OCI-LY3 (cell line): ENCODE measurements at regions not wholly inside any gene's neighbourhood (a gene's known extent, or its start where the extent isn't known, plus 50 kb on each side); places are given as distances from the start of the nearest gene placed in this dataset.

Source experiments
- H2AFZ ChIP-seq: fragments of 200-600, 300-600 bp; shearing (Covaris generic); 2 replicates; pipeline ENCODE4 v1.6.0; 2014; ENCODE audit warnings: antibody characterized with exemption, low read depth, low read length
- H3K27ac ChIP-seq: fragments of 200-600, 300-600 bp; sonication (generic); 2 replicates; pipeline ENCODE4 v1.5.1; 2014; ENCODE audit warnings: mild to moderate bottlenecking, low read length, moderate library complexity, mixed read lengths
- H3K27me3 ChIP-seq: fragments of 200-600, 300-600 bp; sonication (generic); 2 replicates; pipeline ENCODE4 v1.6.1; 2014; ENCODE audit warnings: low read depth, low read length, mixed read lengths
- H3K36me3 ChIP-seq: fragments of 200-600, 300-600 bp; sonication (generic); replicated peaks from 2 replicates; pipeline ENCODE3; 2014; ENCODE audit warnings: low read depth, low read length, mixed read lengths
- H3K4me1 ChIP-seq: fragments of 300-600, 200-600 bp; sonication (generic); 2 replicates; pipeline ENCODE4 v1.6.1; 2014; ENCODE audit warnings: low read length, mixed read lengths
- H3K4me2 ChIP-seq: fragments of 200-600, 300-600 bp; sonication (generic); 2 replicates; pipeline ENCODE4 v1.6.1; 2014; ENCODE audit warnings: low read length, mixed read lengths
- H3K4me3 ChIP-seq: fragments of 300-600, 200-600 bp; sonication (generic); 2 replicates; pipeline ENCODE4 v1.5.1; 2014; ENCODE audit warnings: antibody characterized with exemption, mild to moderate bottlenecking, low read length, moderate library complexity
- H3K79me2 ChIP-seq: fragments of 300-600, 200-600 bp; shearing (Covaris generic); 2 replicates; pipeline ENCODE4 v1.6.1; 2014; ENCODE audit warnings: mild to moderate bottlenecking, low read length, mixed read lengths
- H3K9ac ChIP-seq: fragments of 300-600, 200-600 bp; shearing (Covaris generic); 2 replicates; pipeline ENCODE4 v1.6.0; 2014; ENCODE audit warnings: mild to moderate bottlenecking, low read length, moderate library complexity
- H3K9me3 ChIP-seq: fragments of 200-600, 300-600 bp; shearing (Covaris generic); 2 replicates; pipeline ENCODE4 v1.6.1; 2014; ENCODE audit warnings: low read length, mixed read lengths; ENCODE audit not compliant: insufficient read depth
- H4K20me1 ChIP-seq: fragments of 200-600, 300-600 bp; sonication (generic); 2 replicates; pipeline ENCODE4 v1.6.1; 2016; ENCODE audit warnings: low read length, mixed read lengths; ENCODE audit not compliant: insufficient read depth
- CTCF ChIP-seq: fragments of 200-600, 300-600 bp; sonication (generic); IDR thresholded peaks from 2 replicates; pipeline ENCODE4 v1.5.1; 2014; ENCODE audit warnings: antibody characterized with exemption, low read length, low read depth
- EZH2phosphoT487 ChIP-seq: fragments of 200-600 bp; shearing (Covaris generic); IDR thresholded peaks from 2 replicates; pipeline ENCODE4 v1.6.1; 2018; ENCODE audit warnings: antibody characterized with exemption, mixed run types, low read depth

DNA sequence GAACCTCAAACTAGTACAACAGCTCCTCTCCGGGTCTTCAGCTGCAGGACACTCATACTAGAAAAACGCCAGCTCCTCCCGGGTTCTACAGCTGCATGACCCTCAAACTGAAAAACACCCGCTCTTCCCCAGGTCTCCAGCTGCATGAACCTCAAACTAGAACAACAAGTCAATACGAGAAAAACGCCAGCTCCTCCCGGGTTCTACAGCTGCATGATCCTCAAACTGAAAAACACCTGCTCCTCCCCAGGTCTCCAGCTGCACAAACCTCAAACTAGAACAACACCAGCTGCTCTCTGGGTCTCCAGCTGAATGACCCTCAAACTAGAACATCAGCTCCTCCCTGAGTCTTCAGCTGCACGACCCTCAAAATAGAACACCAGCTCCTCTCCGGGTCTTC is 315.0 kb upstream of the TFPI start:
- Histone ChIP-seq H3K4me2 (peak overlapping the region; percentile 4; the same call in 1 of the 2 replicates), H2AFZ (peak overlapping the region; percentile 32; the same call in 1 of the 2 replicates), H4K20me1 (no peaks in the 10 kb centered on the region), H3K4me1 (peaks cover 13% of the 10 kb centered on the region), H3K27me3 (no peaks in the 10 kb centered on the region), H3K9ac (no peak overlapping the region), H3K36me3 (peaks cover 4% of the 10 kb centered on the region), H3K79me2 (no peaks in the 10 kb centered on the region), H3K4me3 (no peak overlapping the region), H3K9me3 (peaks cover 4% of the 10 kb centered on the region; the same call in 1 of the 2 replicates), H3K27ac (peak overlapping the region; percentile 71)
- no peak for TF ChIP-seq CTCF
- no peak for TF ChIP-seq EZH2phosphoT487

DNA sequence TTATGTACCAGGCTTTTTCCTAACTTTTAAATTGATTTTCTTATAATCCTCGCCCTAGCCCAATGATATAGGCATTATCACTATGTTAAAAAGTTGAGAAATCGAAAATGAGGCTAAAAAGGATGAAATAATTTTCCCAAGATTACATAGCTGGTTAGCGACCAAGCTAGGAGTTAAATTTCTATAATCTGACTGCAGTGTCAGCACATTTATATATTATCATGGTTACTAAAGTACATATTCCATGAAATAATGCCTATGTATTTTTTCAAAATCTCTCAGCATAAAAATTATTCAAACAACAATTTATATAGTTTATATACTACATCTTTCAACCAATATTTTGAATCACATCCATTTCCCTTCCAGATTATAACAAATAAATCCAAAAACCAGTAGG is 317.3 kb upstream of the TFPI start:
- no peaks in the 10 kb centered on the region for H3K27me3 ChIP-seq
- no peaks in the 10 kb centered on the region for H4K20me1 ChIP-seq
- H3K36me3 ChIP-seq, result peaks cover 4% of the 10 kb centered on the region
- no peak overlapping the region for H2AFZ ChIP-seq
- H3K9ac ChIP-seq, result no peak overlapping the region
- no peak overlapping the region for H3K4me2 ChIP-seq
- H3K4me3 ChIP-seq, result no peak overlapping the region
- no peak overlapping the region for H3K27ac ChIP-seq
- TF ChIP-seq CTCF (no peak), EZH2phosphoT487 (no peak)
- H3K4me1 ChIP-seq, result peaks cover 13% of the 10 kb centered on the region
- H3K9me3 ChIP-seq, result peaks cover 4% of the 10 kb centered on the region; the same call in 1 of the 2 replicates
- H3K79me2 ChIP-seq, result no peaks in the 10 kb centered on the region

- no peak overlapping the region for H2AFZ ChIP-seq
- no peak for TF ChIP-seq CTCF
- TF ChIP-seq EZH2phosphoT487, result no peak
- H3K36me3 ChIP-seq, result no peaks in the 10 kb centered on the region
- H3K9ac ChIP-seq, result no peak overlapping the region
- no peak overlapping the region for H3K4me3 ChIP-seq
- H3K9me3 ChIP-seq, result peaks cover 4% of the 10 kb centered on the region; the same call in 1 of the 2 replicates
- H3K4me2 ChIP-seq, result no peak overlapping the region
- H3K79me2 ChIP-seq, result no peaks in the 10 kb centered on the region
- no peaks in the 10 kb centered on the region for H3K27me3 ChIP-seq
- no peaks in the 10 kb centered on the region for H4K20me1 ChIP-seq
- no peak overlapping the region for H3K27ac ChIP-seq
- H3K4me1 ChIP-seq, result peaks cover 13% of the 10 kb centered on the region
Measured at GRCh38 chr2:187873132-187873531, 318.9 kb upstream of the TFPI start.

DNA sequence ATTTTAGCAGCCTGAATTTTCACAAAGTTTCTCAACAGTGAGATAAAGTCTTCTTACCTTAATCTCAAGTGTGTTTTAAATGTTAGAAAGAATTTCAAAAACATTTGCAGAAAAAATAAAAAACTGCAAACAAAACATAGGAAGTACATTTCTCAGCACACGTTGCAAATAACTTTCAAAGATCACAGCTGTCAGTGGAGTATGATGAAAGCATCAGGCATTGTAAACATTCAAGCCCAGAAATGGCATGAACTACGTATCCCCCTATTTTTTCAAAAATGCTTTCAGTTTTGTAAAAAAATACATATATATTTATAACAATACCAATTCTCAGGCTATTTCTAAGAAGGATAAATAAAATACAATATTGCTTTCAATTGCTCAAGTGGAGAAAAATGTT is 320.6 kb upstream of the TFPI start:
- no peak overlapping the region for H3K27ac ChIP-seq

More for the DNA sequence above, 320.6 kb upstream of the TFPI start:
- H3K4me1 ChIP-seq, result peaks cover under 1% of the 10 kb centered on the region; the same call in 1 of the 2 replicates
- H3K4me3 ChIP-seq, result no peak overlapping the region
- no peak overlapping the region for H3K4me2 ChIP-seq
- no peaks in the 10 kb centered on the region for H3K36me3 ChIP-seq
- no peaks in the 10 kb centered on the region for H3K27me3 ChIP-seq
- no peaks in the 10 kb centered on the region for H3K79me2 ChIP-seq
- H3K9me3 ChIP-seq, result 0 out of 2 replicates have a peak, but pooled peaks cover 4% of the 10 kb centered on the region
- H2AFZ ChIP-seq, result no peak overlapping the region
- no peaks in the 10 kb centered on the region for H4K20me1 ChIP-seq
- TF ChIP-seq EZH2phosphoT487 (no peak), CTCF (no peak)
- no peak overlapping the region for H3K9ac ChIP-seq
